Peyer's patch (tissue), 4 donors: ENCODE measurements at regions not wholly inside any gene's neighbourhood (a gene's known extent, or its start where the extent isn't known, plus 50 kb on each side); places are given as distances from the start of the nearest gene placed in this dataset.

ENCODE experiments used
- DNase-seq, 3 donors: peaks; one replicate each; pipeline ENCODE4 v3.0.0-alpha.2; 2017 to 2019
- H3K27ac ChIP-seq, 4 donors: fragments of 200-600 bp; sonication (generic); one replicate each; pipeline ENCODE4 v1.5.1; 2016 to 2019
- H3K27me3 ChIP-seq, 2 donors: fragments of 200-600 bp; sonication (generic); one replicate each; pipeline ENCODE4 v1.5.1; 2019
- H3K36me3 ChIP-seq, 3 donors: fragments of 200-600 bp; sonication (generic); one replicate each; pipeline ENCODE4 v1.5.1; 2016 to 2019
- H3K4me1 ChIP-seq, 4 donors: fragments of 200-600 bp; sonication (generic); one replicate each; pipeline ENCODE4 v1.5.1; 2016 to 2019
- H3K4me3 ChIP-seq, 4 donors: fragments of 200-600 bp; sonication (generic); 1 replicate in 3 of 4; 2 replicates in 1 of 4; pipeline ENCODE4 v1.5.1; 2016 to 2019; ENCODE audit warnings: mild to moderate bottlenecking in 1 of 4
- H3K9me3 ChIP-seq, 4 donors: fragments of 200-600 bp; sonication (generic); one replicate each; pipeline ENCODE4 v1.5.1; 2016 to 2019; ENCODE audit warnings: mild to moderate bottlenecking in 1 of 4
- CTCF ChIP-seq, 6 experiments: fragments of 450-650 bp in 4 of 6; fragments of 200-600 bp in 2 of 6; sonication (generic) in 1 of 6; IDR thresholded peaks; one replicate each; pipeline ENCODE4 v1.5.1; 2017 to 2019; ENCODE audit warnings: antibody characterized with exemption in 6 of 6, mild to moderate bottlenecking in 3 of 6, moderate library complexity in 1 of 6
- POLR2A ChIP-seq, 2 donors: fragments of 450-650 bp; IDR thresholded peaks; one replicate each; pipeline ENCODE4 v1.5.1; 2017; ENCODE audit warnings: antibody characterized with exemption in 2 of 2, mild to moderate bottlenecking in 2 of 2, moderate library complexity in 2 of 2

DNA sequence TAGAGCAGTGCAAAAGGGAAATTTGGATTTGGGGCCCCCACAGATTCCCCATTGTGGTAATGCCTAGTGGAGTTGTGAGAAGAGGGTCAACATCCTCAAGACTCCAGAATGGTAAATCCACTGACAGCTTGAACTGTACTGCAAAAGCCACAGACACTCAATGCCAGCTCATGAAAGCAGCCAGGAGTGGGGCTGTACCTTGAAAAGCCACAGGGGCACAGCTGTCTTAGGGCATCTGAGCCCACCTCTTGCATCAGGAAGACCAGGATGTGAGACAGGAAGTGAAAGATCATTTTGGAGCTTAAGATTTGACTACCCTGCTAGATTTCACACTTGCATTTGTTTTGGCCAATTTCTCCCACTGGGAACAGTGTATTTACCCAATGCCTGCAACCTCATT lies 1548.9 kb upstream of the PCDH20 start:
- Histone ChIP-seq H3K36me3 (no peaks in the 10 kb centered on the region), H3K9me3 (no peaks in the 10 kb centered on the region), H3K4me3 (no peak overlapping the region), H3K4me1 (no peaks in the 10 kb centered on the region), H3K27ac (no peak overlapping the region), H3K27me3 (no peaks in the 10 kb centered on the region)
- TF ChIP-seq POLR2A (IDR thresholded peaks at IDR 0.05) (no peak), CTCF (IDR thresholded peaks at IDR 0.05) (no peak)
- no peak for DNase-seq

DNA sequence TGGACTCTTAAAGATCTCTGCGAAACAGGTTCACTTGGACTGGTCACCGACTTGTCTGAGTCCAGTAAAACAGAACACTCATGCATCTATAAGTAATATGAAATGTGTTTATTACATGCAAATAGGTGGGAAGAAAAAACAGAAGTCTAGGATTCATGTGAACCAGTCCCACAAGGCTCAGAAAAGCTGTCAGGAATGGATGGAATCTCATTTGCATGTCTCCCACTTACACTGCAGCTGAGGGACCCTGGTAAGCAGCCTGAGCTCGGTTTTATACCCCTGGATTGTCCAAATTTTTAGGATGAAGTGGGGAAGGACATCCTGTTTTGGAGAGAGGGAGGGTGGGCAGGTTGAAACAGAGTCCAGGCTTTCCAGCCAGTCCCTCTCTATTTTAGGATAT lies 1545.1 kb upstream of the PCDH20 start:
- DNase-seq: no peak
- Histone ChIP-seq H3K4me1 (no peaks in the 10 kb centered on the region), H3K4me3 (no peak overlapping the region), H3K9me3 (no peaks in the 10 kb centered on the region), H3K27ac (no peak overlapping the region), H3K36me3 (no peaks in the 10 kb centered on the region), H3K27me3 (no peaks in the 10 kb centered on the region)
- TF ChIP-seq CTCF (IDR thresholded peaks at IDR 0.05) (no peak), POLR2A (IDR thresholded peaks at IDR 0.05) (no peak)

DNA sequence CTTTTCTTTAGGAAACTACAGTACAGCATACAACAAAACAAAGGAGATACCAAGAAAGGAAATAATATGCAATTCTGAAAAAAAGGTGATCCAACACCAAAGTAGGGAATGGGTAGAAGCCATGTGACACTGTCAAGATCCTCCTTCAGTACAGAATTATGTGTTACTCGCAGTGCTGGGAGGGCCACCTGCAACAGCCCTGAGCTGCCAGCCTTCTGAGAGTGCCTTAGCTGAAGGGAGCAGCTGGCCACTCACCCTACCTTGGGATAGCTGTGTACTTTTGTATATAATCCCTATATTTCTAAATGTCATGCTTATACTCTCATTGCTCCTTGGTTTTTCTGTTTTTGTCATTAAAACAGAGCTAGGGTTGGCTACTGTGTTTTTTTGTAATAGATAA lies 1518.2 kb upstream of the PCDH20 start:
- TF ChIP-seq POLR2A (IDR thresholded peaks at IDR 0.05): no peak
- TF ChIP-seq CTCF (IDR thresholded peaks at IDR 0.05): no peak
- Histone ChIP-seq H3K4me3 (no peak overlapping the region), H3K4me1 (no peaks in the 10 kb centered on the region), H3K27ac (no peak overlapping the region), H3K27me3 (no peaks in the 10 kb centered on the region), H3K9me3 (no peaks in the 10 kb centered on the region), H3K36me3 (no peaks in the 10 kb centered on the region)
- DNase-seq: no peak

DNA sequence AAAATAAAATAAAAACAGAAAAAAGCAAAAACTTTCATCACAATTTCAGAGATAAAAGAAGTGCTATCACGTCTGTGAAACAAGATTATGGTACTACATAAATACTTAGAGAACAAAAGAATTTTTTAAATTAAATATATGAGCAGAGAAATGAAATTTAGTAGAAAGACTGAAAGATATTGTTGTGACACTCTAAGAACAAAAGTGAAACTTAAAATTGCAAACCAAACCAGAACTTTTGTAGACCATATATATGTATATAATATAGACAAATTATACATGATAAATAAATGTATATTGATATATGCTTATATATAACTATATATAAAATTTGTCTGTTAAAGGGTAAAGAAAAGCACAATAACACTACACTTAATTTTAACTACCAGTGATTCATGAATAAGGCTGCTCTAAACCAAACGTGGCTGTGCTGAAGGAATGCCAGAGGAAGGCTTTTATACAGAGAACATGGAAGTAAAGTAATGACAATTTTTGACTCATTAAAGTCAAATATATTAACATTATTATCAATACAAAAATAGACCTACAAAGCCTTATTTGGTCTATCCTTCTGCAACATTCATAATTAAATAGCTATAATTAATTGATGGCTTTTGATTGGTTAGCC lies 1516.7 kb upstream of the PCDH20 start:
- H3K36me3 ChIP-seq: no peaks in the 10 kb centered on the region
- H3K27me3 ChIP-seq: no peaks in the 10 kb centered on the region
- DNase-seq: no peak
- H3K4me1 ChIP-seq: no peaks in the 10 kb centered on the region
- no peaks in the 10 kb centered on the region for H3K9me3 ChIP-seq
- no peak overlapping the region for H3K4me3 ChIP-seq
- no peak for TF ChIP-seq CTCF (IDR thresholded peaks at IDR 0.05)
- no peak for TF ChIP-seq POLR2A (IDR thresholded peaks at IDR 0.05)
- no peak overlapping the region for H3K27ac ChIP-seq

- no peaks in the 10 kb centered on the region for H3K9me3 ChIP-seq
- TF ChIP-seq POLR2A (IDR thresholded peaks at IDR 0.05) (no peak), CTCF (IDR thresholded peaks at IDR 0.05) (no peak)
- no peak overlapping the region for H3K27ac ChIP-seq
- no peaks in the 10 kb centered on the region for H3K4me1 ChIP-seq
- no peak for DNase-seq
- no peaks in the 10 kb centered on the region for H3K36me3 ChIP-seq
- no peak overlapping the region for H3K4me3 ChIP-seq
- no peaks in the 10 kb centered on the region for H3K27me3 ChIP-seq
These were observed 1516.2 kb upstream of the PCDH20 start for GRCh38 chr13:62931853-62932252.

- Histone ChIP-seq H3K4me1 (no peaks in the 10 kb centered on the region), H3K4me3 (no peak overlapping the region), H3K9me3 (no peaks in the 10 kb centered on the region), H3K27ac (no peak overlapping the region), H3K36me3 (no peaks in the 10 kb centered on the region), H3K27me3 (no peaks in the 10 kb centered on the region)
- DNase-seq: no peak
- TF ChIP-seq POLR2A (IDR thresholded peaks at IDR 0.05): no peak
- no peak for TF ChIP-seq CTCF (IDR thresholded peaks at IDR 0.05)
These were observed 1508.7 kb upstream of the PCDH20 start for GRCh38 chr13:62924395-62924794.
